GM18870 (cell line): ENCODE measurements at regions not wholly inside any gene's neighbourhood (a gene's known extent, or its start where the extent isn't known, plus 50 kb on each side); places are given as distances from the start of the nearest gene placed in this dataset.
A peak's percentile ranks its signal among the peaks of the same experiment; 100 is the strongest.

Source experiments
- ATAC-seq: cut with Tn5 transposase; IDR thresholded peaks from one replicate; pipeline ENCODE4 v1.9.1; 2021; ENCODE audit warnings: moderate library complexity; ENCODE audit not compliant: unreplicated experiment

DNA sequence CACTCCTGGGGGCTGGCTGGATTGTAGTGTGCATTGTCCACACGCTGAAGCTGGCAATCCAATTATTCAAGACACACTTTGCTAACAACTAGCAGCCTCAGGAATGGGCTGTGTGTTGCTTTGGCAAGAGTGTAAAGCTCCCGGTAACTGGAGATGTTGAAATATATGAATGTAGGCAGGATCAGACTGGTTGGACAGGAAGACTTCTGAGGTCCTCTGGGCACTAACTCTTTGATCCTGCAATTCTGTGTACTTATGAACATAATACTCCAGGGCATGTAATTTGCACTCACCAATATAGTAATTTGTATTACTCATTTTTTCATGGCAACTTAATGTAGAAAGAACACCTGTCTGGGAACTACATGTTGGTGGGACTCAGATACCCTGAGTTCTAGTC lies 106.7 kb upstream of the SLC28A3 start:
- ATAC-seq, result no peak

DNA sequence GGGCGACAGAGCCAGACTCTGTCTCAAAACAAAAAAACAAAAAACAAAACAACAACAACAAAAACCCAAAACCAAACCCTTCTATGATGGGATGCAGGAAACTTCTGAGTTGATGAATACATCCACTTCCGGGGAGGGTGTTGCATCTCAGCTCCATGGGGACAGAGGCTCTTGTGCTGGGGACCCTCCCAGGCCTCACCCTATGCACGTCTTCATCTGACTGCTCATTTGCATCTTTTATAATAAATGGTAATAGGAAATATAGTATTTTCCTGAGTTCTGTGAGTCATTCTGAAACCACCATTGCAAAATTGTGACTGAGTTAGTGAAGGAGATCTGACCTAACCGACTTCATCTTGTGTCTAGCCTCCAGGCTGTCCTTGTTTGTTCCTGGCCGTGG lies 109.5 kb upstream of the SLC28A3 start:
- no peak for ATAC-seq

DNA sequence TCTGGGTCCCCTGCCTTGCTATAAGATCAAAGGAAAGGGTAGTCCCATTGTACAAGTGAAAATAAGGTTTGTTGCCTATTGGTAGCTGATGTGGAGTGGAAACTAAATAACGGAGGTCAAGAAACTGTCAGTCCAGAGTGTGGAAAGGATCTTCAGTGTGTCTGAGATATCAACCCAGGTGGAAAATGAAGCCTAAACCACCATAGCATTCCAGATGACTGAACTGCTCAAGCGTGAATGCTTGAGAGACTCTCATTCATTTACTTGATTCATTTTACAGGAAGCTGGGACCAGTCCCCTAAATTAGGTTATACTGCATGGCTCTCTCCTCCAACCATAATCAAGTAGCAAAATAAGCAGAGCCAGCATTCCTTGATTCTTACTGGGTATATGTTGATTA lies 116.0 kb upstream of the SLC28A3 start:
- no peak for ATAC-seq

DNA sequence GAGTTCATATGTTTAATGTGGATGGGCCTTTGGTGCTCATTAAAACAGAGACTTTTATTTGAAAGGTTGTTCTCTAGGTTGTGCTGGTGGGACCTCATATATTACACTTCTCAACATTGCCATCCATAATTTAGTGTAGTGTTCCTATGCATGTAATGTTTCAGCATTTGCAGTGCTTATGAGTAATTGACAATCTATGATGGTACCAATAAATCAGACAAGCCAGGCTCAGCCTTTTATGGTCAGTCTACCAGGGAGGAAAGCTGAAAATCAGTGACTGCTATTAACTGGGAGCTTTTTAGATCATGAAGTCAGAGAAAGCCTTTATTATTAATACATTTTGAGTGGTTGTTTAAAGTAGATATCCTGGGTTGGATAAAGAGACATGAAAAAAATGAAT lies 120.1 kb upstream of the SLC28A3 start:
- no peak for ATAC-seq

DNA sequence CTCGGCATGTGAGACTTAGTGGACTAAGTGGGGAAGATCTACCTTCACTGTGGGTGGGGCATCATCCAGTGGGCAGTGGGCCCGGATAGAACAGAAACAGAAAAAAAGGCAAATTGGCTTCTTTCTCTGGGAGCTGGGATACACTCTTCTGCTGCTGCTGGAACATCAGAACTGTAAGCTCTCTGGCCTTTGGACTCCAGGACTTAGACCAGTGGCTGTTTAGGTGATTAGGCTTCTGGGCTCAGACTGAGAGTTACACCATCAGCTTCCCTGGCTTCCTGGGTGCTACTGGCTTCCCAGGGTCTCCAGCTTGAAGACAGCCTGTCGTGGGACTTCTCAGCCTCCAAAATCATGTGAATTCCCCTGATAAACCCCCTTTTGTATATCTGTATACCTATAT lies 122.7 kb upstream of the SLC28A3 start:
- ATAC-seq, result no peak

DNA sequence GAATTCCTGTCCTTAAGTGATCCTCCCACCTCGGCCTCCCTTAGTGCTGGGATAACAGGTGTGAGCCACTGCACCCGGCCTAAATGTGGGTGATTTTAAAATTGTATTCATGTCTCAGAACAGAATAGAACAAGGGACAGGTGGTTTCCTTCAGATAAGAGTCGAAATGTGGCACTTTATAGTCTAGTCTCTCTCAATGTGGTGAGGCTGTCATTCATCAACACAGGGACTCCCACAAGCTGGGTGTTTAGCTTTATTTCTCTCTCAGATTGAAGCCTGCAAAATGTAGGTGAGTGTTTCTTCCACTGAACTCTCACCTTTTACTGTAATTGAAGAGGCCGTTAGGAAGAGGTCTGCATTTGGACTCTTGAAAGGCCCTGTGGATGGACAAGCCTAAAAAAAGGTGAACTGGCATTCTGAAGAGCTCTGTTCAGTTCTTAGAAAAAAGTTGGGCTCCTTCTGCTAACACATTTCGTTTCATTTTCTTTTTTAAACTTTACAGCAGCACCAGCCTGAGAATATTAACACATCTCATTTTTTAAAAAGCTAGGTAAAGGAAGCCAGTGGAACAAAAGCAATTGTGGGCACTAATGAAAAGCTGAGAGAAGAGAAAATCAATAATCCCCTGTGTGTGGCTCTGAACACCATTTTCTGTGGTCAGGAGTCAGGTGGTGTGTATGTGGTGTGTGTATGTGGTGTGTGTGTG lies 126.2 kb upstream of the SLC28A3 start:
- ATAC-seq, result no peak

DNA sequence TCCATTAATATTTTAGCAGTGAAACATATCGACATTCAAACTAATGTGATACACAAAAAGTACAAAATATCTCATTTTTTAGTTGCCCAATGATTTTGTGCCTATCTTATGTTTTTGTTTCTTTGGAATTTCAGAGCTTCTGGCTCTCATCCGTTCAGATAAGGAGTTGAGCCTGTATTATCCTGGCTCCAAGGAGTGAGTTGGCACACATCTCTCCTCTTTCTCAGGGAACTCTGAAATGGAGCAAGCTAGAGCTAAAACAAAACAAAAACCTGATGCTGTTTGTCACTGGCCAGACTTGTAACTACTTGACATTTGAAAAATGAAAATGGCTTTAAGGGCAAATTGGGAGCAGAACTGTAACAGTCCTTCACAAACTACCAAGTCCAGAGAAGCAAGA lies 131.3 kb upstream of the SLC28A3 start:
- ATAC-seq, result no peak

DNA sequence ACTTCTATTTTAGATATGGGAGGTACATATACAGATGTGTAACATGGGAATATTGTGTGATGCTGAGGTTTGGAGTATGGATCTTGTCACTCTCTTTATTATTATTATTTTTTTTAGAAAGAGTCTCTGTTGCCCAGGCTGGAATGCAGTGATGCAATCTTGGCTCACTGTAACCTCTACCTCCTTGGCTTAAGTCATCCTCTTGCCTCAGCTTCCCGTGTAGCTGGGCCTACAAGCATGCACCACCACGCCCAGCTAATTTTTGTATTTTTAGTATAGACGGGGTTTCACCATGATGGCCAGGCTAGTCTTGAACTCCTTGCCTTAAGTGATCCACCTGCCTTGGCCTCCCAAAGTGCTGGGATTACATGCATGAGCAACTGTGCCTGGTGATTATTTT lies 138.4 kb upstream of the SLC28A3 start:
- no peak for ATAC-seq

DNA sequence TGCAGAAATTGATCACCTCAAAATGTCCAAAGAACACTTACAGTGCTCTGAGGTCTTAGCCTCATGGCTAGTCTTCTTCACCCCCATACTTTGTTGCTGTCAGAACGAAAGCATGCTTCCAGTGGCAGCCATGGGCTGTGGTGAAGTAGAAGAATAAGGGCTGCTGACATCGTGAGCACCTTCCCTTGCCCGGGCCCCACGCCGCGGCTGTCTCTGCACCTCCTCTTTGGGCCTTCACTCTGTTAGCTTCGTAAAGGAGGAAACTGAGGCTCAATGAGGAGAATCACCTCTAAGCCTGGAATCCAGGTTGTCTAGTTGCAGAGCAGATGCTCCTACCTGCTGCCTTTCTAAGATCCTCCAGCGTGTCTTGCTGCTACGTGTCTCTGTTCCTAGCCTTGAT lies 139.5 kb upstream of the SLC28A3 start:
- no peak for ATAC-seq

DNA sequence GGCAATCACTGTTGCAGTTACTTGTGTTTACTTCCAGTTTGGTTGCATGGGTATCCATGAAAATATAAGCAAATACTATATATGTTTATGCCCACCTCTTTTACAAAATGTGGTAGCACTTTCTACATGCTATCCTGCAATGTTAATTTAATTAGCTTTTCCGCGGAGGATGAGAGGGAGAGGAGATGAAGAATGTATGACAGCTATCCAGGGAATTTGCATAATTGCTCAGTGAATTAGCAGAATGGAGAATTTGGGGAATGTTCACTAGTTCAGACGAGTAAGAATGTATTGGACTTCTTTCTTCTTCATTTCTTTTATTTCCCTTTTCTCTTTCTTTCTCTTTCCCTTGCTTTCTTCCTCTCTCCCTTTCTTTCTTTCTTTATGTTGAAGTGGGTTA lies 140.7 kb upstream of the SLC28A3 start:
- ATAC-seq, result no peak

DNA sequence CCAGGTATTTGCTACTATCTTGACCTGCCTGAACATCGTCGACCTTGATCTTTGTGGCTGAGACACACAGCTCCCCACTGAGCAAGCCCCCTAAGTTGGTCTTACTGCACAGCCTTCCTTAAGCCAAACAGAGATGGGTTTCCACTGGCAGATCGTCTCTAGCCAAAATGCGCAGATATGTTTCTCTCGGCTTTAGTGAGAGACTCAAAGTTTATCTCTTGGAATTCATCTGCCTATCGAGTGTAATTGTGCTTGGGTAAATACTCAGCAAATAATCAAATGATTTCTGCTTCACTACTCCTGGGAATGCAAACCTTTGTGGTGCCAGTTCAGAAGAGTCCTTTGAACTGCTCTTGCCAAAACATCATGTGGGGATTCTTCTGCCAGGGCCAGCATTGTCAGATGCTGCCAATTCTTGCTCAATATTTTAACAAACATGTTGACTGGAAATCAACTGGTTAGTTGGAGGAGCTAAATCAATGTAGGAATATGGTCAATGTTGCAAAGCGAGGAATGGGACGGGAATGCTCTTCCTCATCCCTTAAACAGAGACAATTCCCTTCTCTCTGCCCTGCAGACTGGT lies 141.2 kb upstream of the SLC28A3 start:
- ATAC-seq, result no peak

DNA sequence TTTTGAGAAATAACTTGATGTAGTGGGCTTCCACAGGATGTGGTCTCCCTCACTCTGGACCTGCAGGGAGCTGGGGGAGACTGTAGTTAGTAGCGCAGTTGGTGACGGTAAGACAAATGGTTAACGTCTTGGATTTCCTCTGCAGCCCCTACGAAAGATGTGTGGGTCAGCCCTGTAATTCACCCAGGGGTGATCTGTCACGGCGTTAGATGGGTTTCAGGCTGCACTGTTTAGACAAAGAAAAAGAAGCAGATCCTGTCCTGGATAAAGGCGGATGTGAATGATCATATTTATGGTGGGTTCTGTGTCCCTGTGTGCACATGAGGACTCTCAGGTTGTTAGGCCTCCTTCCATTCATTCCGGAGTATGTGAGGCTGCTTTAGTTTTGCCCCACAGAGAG lies 142.0 kb upstream of the SLC28A3 start:
- no peak for ATAC-seq

DNA sequence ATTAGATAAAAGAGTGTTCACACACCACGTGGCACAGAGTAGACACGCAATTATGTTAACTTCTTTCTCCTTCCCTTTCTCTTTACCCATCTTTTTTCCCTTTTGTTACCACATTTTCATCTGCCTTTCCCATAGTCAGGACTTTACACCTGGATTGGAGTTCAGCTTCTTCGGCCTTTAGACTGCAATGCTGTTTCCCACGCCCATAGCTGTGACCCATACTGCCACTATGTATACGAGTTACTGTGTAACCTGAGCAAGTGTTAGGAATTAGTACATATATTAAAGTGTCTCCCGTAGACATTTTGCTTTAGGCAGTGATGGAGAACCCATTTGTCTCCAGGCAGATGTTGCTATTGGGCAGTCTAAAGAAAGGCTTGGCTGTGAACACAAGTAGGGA lies 143.6 kb upstream of the SLC28A3 start:
- ATAC-seq, result no peak

DNA sequence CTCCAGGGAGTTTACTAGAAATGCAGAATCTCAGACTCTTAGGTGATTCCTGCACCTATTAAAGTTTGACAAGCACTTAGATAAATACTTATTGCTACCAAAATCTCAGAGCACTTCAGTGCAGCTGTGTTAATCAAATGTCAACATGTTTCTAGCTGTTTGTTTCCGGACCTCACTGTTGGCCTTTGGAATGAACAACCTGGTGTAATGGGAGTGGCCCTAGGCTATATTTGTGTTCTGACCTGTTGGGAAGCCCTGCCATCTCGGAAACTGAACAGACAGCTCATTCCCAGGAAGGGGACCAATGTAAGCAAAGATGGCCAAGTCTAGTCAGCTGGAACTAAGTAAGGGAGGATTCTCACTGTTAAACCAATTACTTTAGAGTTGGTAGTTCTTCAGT lies 145.0 kb upstream of the SLC28A3 start:
- no peak for ATAC-seq

DNA sequence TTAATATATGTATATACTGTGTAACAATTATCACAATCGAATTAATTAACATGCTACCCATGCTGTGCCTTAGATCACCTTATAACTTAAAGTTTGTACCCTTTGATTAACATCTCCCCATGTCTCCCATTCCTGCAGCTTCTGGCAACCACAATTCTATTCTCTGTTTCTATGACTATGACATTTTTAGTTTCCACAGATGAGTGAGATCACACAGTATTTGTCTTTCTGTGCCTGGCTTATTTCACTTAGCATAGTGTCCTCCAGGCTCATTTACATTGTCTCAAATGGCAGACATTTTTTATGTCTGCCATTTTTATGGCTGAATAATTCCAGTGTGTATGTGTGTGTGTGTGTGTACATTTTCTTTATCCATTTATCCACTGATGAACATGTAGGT lies 146.1 kb upstream of the SLC28A3 start:
- ATAC-seq, result no peak

DNA sequence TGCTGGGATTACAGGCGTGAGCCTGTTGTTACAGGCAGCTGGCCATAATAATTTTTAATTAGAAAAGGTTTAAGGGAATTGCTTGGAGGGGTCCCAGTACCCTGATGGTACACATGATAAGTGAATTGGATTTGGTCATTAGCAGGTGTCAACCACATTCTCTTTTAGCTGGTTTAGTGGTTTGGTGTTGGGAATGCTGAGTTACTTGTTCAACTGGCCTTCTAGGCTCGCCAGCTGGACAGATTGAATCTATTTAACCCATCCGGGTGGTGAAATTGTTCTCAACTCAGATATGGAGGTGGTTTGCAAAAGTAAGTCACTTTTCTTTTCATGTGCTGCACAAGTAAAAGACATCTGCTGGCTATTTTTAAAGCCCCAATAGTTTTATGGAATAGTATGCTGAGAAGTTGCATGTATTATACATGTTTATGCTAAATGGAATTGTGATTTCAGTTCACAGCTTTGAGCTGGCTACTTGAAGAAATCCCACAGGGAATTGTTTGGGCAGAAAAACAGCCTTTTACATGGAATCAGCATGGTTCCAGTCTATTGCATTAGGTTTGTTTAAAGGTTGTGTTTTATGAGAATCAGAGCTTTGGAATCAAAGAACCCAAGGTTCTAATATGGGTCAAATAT lies 149.8 kb upstream of the SLC28A3 start:
- no peak for ATAC-seq

DNA sequence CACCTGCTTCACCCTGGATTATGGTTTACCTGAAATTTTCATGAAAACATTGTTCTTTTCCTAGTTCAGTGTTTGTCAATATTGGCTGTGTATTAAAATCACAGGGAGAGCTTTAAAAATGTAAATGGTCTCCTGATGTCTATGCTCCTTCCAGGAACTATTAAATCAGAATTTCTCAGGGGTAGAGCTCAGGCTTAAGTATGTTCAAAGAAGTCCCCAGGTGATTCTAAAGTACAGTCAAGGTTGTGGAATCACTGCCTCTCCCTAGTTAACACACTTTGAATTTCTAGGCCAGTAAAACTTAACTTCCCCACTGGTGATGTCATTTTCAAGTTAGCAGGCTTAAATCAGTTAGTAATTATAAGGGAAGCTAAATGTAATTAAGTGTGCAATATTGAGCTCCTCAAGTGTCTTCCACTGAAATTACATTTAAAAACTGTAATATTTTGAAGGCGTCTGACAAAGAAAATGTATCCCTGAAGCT lies 150.3 kb upstream of the SLC28A3 start:
- no peak for ATAC-seq

DNA sequence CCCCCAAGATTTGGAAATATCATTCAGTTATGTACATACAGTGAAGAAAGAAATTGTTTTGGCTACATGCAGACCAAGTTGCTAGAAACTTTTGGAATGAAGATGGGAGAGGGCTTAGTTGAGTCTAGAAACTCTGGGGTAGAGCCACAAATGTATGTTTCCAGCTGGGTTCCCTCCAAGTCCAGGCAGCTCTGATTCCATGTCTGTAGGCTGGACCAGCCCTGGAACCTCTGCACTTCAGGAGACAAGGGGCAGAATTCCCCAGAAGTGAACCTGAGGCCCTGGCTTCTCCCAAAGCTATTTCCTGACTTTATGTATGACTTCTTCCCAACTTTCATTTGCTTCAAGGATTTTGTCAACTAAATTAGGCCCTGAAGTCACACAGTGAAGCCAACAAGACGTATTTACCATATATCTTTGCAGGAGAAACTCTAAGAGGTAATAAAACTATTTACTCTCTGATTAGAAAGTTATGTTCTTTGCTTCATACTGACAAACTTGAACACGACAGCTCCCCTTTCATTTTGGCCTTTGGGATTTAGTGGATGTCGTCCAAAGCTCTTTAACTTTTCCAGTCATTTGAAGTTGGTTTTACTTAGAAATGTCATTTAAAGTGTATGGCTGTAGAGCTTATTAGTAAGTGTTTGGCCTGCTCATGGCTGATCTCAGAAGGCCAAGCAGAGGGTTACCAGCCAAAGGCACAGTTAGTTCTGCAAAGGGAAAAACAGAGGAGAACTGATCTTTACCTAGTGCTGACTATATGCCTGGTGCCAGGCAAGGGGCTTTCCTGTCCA lies 152.0 kb upstream of the SLC28A3 start:
- ATAC-seq, result no peak

DNA sequence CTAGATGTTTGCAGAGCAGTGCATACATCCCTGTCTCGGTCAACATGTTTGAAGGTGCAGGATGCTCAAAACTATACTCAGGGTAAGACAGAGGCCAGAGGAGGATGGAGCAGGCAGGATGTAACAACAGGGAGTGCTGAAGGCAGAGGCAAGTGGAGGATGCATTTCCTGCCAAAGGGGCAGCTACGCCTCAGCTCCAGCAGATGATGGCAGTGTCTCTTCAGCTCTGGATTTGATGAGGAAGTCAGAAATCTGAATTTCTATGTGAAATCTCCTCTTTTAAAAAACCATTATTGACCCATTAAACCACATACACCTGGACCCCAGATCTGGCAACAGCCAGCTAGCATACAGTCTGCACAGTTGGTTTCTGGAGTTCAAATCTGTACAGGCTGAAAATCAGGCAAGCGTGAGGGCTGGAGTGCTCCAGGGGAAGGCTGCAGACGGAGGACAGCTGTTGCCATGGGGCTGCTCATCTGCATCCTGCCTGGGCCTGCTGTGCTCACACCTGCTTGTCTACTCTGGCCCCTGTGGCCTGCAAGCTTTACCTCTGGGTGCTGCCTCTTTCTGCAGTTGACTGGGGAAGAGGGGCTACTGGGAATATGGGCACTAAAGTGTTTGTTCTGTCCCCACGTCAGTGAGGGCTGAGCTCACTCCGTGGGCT lies 152.9 kb upstream of the SLC28A3 start:
- no peak for ATAC-seq

DNA sequence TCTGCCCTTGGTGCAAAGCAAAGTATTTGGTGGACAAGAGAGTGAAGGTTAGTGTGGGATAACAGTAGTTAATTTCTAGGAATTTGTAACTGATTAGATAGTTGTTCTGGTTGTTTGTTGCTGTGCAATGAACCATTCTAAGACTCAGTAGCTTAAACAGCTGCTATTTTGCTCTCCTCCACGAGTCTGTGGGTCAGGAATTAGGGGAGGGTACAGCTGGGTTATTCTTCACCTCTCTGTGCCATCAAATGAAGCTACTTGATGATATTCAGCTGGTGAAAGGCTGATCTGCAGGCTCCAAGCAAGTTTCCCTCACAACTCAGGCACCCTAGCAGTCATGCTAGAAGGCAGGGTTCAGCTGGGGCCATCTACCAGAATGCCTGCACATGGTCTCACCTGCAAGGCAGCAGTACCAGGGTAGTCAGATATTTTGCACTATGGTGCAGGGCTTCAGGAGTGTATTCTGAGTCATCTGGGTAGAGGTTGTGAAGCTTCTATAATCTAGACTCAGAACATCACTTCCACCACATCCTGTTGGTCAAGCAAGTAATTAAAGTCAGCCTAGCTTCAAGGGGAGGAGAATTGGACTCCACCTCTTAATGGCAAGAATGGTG lies 159.5 kb upstream of the SLC28A3 start:
- peak; percentile 97 for ATAC-seq

DNA sequence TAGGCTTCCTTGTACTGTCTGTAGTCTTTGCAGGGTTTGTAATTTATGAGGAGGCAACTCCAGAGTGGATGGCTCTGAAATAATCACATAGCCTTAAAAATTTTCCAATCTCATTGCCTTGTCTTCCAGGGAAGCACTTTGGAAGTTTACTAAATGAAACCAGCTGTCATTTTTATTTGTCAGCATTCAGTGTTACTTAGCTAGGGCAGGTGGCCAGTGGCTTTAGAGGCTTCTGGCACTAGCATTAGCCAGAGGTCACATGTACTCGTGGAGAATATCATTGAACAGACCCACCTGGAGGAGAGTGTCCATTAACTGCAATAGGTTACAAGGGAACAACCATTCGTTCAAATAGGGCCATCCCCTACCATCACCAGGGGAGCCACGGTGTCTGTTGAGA lies 160.3 kb upstream of the SLC28A3 start:
- ATAC-seq, result no peak
